ENCODE measurements at regions not wholly inside any gene's neighbourhood (a gene's known extent, or its start where the extent isn't known, plus 50 kb on each side); places are given as distances from the start of the nearest gene placed in this dataset.

DNA sequence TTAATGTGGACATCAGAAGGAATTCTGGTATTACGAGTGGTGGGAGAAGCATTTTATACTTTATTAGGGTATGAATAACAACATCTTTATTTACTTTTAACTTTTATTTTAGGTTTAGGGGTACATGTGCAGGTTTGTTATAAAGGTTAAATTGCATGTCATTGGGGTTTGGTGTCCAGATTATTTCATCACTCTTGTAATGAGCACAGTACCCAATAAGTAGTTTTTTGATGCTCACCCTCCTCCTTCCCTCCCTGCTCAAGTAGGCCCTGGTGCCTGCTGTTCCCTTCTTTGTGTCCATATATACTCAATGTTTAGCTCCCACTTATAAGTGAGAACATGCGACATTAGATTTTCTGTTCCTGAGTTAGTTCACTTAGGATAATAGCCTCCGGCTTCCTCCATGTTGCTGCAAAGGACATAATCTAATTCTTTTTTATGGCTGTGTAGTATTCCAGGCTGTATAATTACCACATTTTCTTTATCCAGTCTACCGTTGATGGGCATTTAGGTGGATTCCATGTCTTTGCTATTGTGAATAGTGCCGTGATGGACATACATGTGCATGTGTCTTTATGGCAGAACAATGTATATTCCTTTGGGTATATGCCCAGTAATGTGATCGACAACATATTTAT, 456.2 kb downstream of the XYLT1 start:
- no peak for TF ChIP-seq NR3C1 (IDR thresholded peaks at IDR 0.05)
- no peak for TF ChIP-seq POLR2A (IDR thresholded peaks at IDR 0.05; ENCODE audit: low read length)
- TF ChIP-seq, protein P1, sequence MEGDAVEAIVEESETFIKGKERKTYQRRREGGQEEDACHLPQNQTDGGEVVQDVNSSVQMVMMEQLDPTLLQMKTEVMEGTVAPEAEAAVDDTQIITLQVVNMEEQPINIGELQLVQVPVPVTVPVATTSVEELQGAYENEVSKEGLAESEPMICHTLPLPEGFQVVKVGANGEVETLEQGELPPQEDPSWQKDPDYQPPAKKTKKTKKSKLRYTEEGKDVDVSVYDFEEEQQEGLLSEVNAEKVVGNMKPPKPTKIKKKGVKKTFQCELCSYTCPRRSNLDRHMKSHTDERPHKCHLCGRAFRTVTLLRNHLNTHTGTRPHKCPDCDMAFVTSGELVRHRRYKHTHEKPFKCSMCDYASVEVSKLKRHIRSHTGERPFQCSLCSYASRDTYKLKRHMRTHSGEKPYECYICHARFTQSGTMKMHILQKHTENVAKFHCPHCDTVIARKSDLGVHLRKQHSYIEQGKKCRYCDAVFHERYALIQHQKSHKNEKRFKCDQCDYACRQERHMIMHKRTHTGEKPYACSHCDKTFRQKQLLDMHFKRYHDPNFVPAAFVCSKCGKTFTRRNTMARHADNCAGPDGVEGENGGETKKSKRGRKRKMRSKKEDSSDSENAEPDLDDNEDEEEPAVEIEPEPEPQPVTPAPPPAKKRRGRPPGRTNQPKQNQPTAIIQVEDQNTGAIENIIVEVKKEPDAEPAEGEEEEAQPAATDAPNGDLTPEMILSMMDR (IDR thresholded peaks at IDR 0.05), result no peak
- TF ChIP-seq, protein P2, sequence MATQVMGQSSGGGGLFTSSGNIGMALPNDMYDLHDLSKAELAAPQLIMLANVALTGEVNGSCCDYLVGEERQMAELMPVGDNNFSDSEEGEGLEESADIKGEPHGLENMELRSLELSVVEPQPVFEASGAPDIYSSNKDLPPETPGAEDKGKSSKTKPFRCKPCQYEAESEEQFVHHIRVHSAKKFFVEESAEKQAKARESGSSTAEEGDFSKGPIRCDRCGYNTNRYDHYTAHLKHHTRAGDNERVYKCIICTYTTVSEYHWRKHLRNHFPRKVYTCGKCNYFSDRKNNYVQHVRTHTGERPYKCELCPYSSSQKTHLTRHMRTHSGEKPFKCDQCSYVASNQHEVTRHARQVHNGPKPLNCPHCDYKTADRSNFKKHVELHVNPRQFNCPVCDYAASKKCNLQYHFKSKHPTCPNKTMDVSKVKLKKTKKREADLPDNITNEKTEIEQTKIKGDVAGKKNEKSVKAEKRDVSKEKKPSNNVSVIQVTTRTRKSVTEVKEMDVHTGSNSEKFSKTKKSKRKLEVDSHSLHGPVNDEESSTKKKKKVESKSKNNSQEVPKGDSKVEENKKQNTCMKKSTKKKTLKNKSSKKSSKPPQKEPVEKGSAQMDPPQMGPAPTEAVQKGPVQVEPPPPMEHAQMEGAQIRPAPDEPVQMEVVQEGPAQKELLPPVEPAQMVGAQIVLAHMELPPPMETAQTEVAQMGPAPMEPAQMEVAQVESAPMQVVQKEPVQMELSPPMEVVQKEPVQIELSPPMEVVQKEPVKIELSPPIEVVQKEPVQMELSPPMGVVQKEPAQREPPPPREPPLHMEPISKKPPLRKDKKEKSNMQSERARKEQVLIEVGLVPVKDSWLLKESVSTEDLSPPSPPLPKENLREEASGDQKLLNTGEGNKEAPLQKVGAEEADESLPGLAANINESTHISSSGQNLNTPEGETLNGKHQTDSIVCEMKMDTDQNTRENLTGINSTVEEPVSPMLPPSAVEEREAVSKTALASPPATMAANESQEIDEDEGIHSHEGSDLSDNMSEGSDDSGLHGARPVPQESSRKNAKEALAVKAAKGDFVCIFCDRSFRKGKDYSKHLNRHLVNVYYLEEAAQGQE (IDR thresholded peaks at IDR 0.05), result no peak
- no peak for TF ChIP-seq JUN (IDR thresholded peaks at IDR 0.05)
- TF ChIP-seq RAD21 (conservative IDR thresholded peaks at IDR 0.05 in 1 of 2, IDR thresholded peaks at IDR 0.05 in 1 of 2), result no peak
- no peak for TF ChIP-seq ZSCAN20 (CRISPR knock-in tag; IDR thresholded peaks at IDR 0.05)
- TF ChIP-seq CEBPB (IDR thresholded peaks at IDR 0.05), result no peak
- TF ChIP-seq EP300 (IDR thresholded peaks at IDR 0.05), result no peak
- TF ChIP-seq RCOR1 (IDR thresholded peaks at IDR 0.05; ENCODE audit: low read depth, low read length), result no peak
- TF ChIP-seq, protein P3, sequence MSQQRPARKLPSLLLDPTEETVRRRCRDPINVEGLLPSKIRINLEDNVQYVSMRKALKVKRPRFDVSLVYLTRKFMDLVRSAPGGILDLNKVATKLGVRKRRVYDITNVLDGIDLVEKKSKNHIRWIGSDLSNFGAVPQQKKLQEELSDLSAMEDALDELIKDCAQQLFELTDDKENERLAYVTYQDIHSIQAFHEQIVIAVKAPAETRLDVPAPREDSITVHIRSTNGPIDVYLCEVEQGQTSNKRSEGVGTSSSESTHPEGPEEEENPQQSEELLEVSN (IDR thresholded peaks at IDR 0.05; ENCODE audit: borderline replicate concordance, low read depth), result no peak
- no peak for TF ChIP-seq HOXA7 (CRISPR knock-in tag; IDR thresholded peaks at IDR 0.05)
- no peak for TF ChIP-seq SREBF2 (IDR thresholded peaks at IDR 0.05)
